K562 (cell line): ENCODE measurements at regions not wholly inside any gene's neighbourhood (a gene's known extent, or its start where the extent isn't known, plus 50 kb on each side); places are given as distances from the start of the nearest gene placed in this dataset.

ENCODE experiments used
- ARID4B ChIP-seq: sonication (generic); formaldehyde crosslinking; IDR thresholded peaks from 2 replicates; pipeline ENCODE4 v1.8.0; 2022; ENCODE audit warnings: mild to moderate bottlenecking, missing genetic modification reagents
- BRD4 ChIP-seq: fragments of 200-600 bp; sonication (generic); IDR thresholded peaks from 2 replicates; pipeline ENCODE4 v1.6.1; 2017; ENCODE audit warnings: inconsistent platforms
- EZH2 ChIP-seq: IDR thresholded peaks from 2 replicates; pipeline ENCODE4 v1.6.1; 2012; ENCODE audit warnings: low read depth, mild to moderate bottlenecking, inconsistent platforms, low read length, borderline replicate concordance
- GABPA ChIP-seq: fragments of 200-800 bp; sonication (Bioruptor generic); conservative IDR thresholded peaks from 2 replicates; pipeline ENCODE4 v1.6.1; 2016; ENCODE audit warnings: low read depth, missing genetic modification characterization, missing compliant biosample characterization
- HBP1 ChIP-seq: fragments of 450-650 bp; formaldehyde crosslinking; IDR thresholded peaks from 2 replicates; pipeline ENCODE4 v1.4.0; 2022; ENCODE audit warnings: missing genetic modification characterization
- HDAC2 ChIP-seq: fragments of 450-650 bp; IDR thresholded peaks from 2 replicates; pipeline ENCODE4 v1.6.1; 2016; ENCODE audit warnings: mild to moderate bottlenecking
- KHSRP ChIP-seq: fragments of 450-650 bp; IDR thresholded peaks from 2 replicates; pipeline ENCODE4 v1.6.1; 2017
- L3MBTL2 ChIP-seq: fragments of 450-650 bp; IDR thresholded peaks from 2 replicates; pipeline ENCODE4 v1.6.1; 2016; ENCODE audit warnings: mild to moderate bottlenecking, moderate library complexity
- NR2C2 ChIP-seq, 2 experiments: fragments of 200-800 bp in 1 of 2; sonication (Bioruptor generic) in 1 of 2; sonication (generic) in 1 of 2; formaldehyde crosslinking in 1 of 2; IDR thresholded peaks; 2 replicates each; pipeline versions ENCODE4 v1.6.1 to v1.8.0; 2016 to 2022; ENCODE audit warnings: mild to moderate bottlenecking in 1 of 2, missing compliant biosample characterization in 1 of 2, missing genetic modification characterization in 1 of 2, missing genetic modification reagents in 1 of 2
- RBFOX2 ChIP-seq: fragments of 200-400 bp; formaldehyde crosslinking; IDR thresholded peaks from 2 replicates; pipeline ENCODE4 v1.6.1; 2017; ENCODE audit warnings: low read depth, mild to moderate bottlenecking, low read length, moderate library complexity
- TFAP4 ChIP-seq: sonication (generic); formaldehyde crosslinking; IDR thresholded peaks from 2 replicates; pipeline ENCODE4 v1.8.0; 2022; ENCODE audit warnings: missing genetic modification reagents, mild to moderate bottlenecking, moderate library complexity, borderline replicate concordance
- TFE3 ChIP-seq: fragments of 450-650 bp; formaldehyde crosslinking; IDR thresholded peaks from 2 replicates; pipeline ENCODE4 v1.4.0; 2020; ENCODE audit warnings: mild to moderate bottlenecking, mixed read lengths
- USF1 ChIP-seq: sonication (generic); formaldehyde crosslinking; IDR thresholded peaks from 2 replicates; pipeline ENCODE4 v1.9.0; 2022; ENCODE audit warnings: mild to moderate bottlenecking, missing genetic modification reagents
- ZBTB5 ChIP-seq: fragments of 450-650 bp; IDR thresholded peaks from 2 replicates; pipeline ENCODE4 v1.6.1; 2017; ENCODE audit warnings: antibody characterized with exemption
- ZNF717 ChIP-seq: fragments of 250-450 bp; sonication (Bioruptor Pico); IDR thresholded peaks from 2 replicates; pipeline ENCODE4 v1.5.0; 2021

- peak; percentile 5; the same call in 1 of the 2 replicates for TF ChIP-seq ARID4B (CRISPR knock-in tag)
- 0 out of 2 replicates have a peak, but pooled peaks have one; percentile 9 for TF ChIP-seq TFAP4 (CRISPR knock-in tag)
- TF ChIP-seq GABPA (tag): peak; percentile 21; the same call in 1 of the 2 replicates
- 0 out of 2 replicates have a peak, but pooled peaks have one; percentile 23 for TF ChIP-seq ZBTB5
- peak; percentile 64 for TF ChIP-seq L3MBTL2
- peak; percentile 89 for TF ChIP-seq USF1
- no peak for TF ChIP-seq HBP1
- TF ChIP-seq RBFOX2: peak; percentile 74
- TF ChIP-seq NR2C2 (CRISPR knock-in tag; IDR thresholded peaks at IDR 0.05): 0 out of 2 replicates have a peak, but pooled peaks have one; percentile 34
- TF ChIP-seq NR2C2 (tag; IDR thresholded peaks at IDR 0.05): no peak
- 0 out of 2 replicates have a peak, but pooled peaks have one; percentile 15 for TF ChIP-seq HDAC2
- TF ChIP-seq EZH2: no peak
- no peak for TF ChIP-seq ZNF717 (CRISPR knock-in tag)
- TF ChIP-seq BRD4: no peak
- peak; percentile 97 for TF ChIP-seq TFE3
- TF ChIP-seq KHSRP: no peak
Measured at GRCh38 chr6:26195924-26196845, 109.0 kb downstream of the HFE start (continued).
